Transverse colon (tissue), 4 donors: ENCODE measurements at regions not wholly inside any gene's neighbourhood (a gene's known extent, or its start where the extent isn't known, plus 50 kb on each side); places are given as distances from the start of the nearest gene placed in this dataset.

Experiments used
- EP300 ChIP-seq: sonication (generic); formaldehyde crosslinking; IDR thresholded peaks from one replicate; pipeline ENCODE4 v1.6.1; 2017; ENCODE audit warnings: antibody characterized with exemption, low read depth
- POLR2A ChIP-seq: fragments of 450-650 bp; IDR thresholded peaks from one replicate; pipeline ENCODE4 v1.6.1; 2016; ENCODE audit warnings: antibody characterized with exemption, mild to moderate bottlenecking, moderate library complexity
- POLR2AphosphoS5 ChIP-seq, 3 donors: sonication (generic); formaldehyde crosslinking; IDR thresholded peaks; one replicate each; pipeline ENCODE4 v1.6.1; 2016; ENCODE audit warnings: antibody characterized with exemption in 3 of 3
- TF ChIP-seq, protein P1 (sequence below), 5 experiments: fragments of 200-600 bp in 3 of 5; fragments of 450-650 bp in 2 of 5; sonication (generic) in 3 of 5; IDR thresholded peaks; 1 replicate in 2 of 5; 2 replicates in 3 of 5; pipeline ENCODE4 v1.5.1; 2016 to 2017; ENCODE audit warnings: antibody characterized with exemption in 5 of 5, inconsistent platforms in 3 of 5, mild to moderate bottlenecking in 2 of 5, moderate library complexity in 1 of 5

DNA sequence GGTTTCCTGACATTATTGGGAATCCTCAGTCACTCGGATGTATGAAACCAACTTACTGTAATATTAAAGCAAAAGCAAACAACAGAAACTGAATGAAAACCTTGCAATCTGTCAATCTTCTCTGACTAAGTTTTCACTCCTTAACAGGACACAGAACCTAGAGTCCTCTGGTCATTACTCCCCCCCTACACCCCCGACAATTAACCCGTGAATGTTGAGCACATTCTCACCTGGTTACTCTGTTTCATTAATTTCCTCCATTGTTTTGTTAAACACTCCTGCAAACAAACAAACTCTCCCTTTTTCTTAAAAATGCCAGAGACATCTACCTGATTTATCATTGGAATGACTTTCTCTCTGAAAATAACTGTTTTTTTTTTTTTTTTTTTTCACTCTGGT is 469.0 kb upstream of the PRKX start:
- TF ChIP-seq, protein P1, sequence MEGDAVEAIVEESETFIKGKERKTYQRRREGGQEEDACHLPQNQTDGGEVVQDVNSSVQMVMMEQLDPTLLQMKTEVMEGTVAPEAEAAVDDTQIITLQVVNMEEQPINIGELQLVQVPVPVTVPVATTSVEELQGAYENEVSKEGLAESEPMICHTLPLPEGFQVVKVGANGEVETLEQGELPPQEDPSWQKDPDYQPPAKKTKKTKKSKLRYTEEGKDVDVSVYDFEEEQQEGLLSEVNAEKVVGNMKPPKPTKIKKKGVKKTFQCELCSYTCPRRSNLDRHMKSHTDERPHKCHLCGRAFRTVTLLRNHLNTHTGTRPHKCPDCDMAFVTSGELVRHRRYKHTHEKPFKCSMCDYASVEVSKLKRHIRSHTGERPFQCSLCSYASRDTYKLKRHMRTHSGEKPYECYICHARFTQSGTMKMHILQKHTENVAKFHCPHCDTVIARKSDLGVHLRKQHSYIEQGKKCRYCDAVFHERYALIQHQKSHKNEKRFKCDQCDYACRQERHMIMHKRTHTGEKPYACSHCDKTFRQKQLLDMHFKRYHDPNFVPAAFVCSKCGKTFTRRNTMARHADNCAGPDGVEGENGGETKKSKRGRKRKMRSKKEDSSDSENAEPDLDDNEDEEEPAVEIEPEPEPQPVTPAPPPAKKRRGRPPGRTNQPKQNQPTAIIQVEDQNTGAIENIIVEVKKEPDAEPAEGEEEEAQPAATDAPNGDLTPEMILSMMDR (IDR thresholded peaks at IDR 0.05), result no peak
- TF ChIP-seq POLR2AphosphoS5 (IDR thresholded peaks at IDR 0.05) (no peak), POLR2A (no peak), EP300 (no peak)
